RWPE1 (cell line): ENCODE measurements at regions not wholly inside any gene's neighbourhood (a gene's known extent, or its start where the extent isn't known, plus 50 kb on each side); places are given as distances from the start of the nearest gene placed in this dataset.

Experiments
- CTCF ChIA-PET: fragments of 350-600 bp; sonication (Branson Sonifier 250); formaldehyde crosslinking; extraction: SDS; loops from one replicate; lab custom pipeline; 2021; lab: Yijun Ruan, JAX
- POLR2A ChIA-PET: fragments of 400-600 bp; formaldehyde crosslinking; extraction: SDS; loops from one replicate; lab custom pipeline; 2020; ENCODE audit warnings: antibody characterized with exemption; ENCODE audit not compliant: low non-redundant PET; lab: Yijun Ruan, JAX
- DNase-seq: peaks from one replicate; pipeline ENCODE4 v3.0.0; 2012; ENCODE audit warnings: low spot score
- H3K27ac ChIP-seq: fragments of 450-650 bp; 2 replicates; pipeline ENCODE4 v1.5.1; 2017
- TF ChIP-seq, protein P1 (sequence below): fragments of 450-650 bp; conservative IDR thresholded peaks from 2 replicates; pipeline ENCODE4 v1.5.1; 2017; ENCODE audit warnings: low read depth, mild to moderate bottlenecking

DNA sequence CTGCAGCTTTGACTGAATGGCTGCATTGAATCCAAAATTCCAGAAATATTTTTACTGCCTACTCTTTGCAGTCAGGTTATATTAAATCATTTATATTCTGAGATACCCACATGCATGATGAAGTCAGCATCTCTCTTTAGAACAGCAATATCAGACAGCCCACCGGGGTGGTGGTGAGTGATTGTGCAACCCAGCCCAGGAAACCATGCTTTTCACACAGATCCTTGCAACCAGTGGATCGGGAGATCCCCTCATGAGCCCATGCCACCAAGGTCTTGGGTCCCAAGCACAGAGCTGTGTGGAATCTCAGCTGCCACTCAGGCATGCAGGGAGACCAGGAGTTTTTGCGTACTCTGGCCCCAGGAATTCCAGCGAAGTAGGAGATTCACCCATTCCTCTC, 226.5 kb downstream of the DTWD2 start:
- ChIA-PET CTCF (no interaction called here), POLR2A (no interaction called here)
- H3K27ac ChIP-seq, result no peak overlapping the region
- no peak for DNase-seq
- TF ChIP-seq, protein P1, sequence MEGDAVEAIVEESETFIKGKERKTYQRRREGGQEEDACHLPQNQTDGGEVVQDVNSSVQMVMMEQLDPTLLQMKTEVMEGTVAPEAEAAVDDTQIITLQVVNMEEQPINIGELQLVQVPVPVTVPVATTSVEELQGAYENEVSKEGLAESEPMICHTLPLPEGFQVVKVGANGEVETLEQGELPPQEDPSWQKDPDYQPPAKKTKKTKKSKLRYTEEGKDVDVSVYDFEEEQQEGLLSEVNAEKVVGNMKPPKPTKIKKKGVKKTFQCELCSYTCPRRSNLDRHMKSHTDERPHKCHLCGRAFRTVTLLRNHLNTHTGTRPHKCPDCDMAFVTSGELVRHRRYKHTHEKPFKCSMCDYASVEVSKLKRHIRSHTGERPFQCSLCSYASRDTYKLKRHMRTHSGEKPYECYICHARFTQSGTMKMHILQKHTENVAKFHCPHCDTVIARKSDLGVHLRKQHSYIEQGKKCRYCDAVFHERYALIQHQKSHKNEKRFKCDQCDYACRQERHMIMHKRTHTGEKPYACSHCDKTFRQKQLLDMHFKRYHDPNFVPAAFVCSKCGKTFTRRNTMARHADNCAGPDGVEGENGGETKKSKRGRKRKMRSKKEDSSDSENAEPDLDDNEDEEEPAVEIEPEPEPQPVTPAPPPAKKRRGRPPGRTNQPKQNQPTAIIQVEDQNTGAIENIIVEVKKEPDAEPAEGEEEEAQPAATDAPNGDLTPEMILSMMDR, result no peak

DNA sequence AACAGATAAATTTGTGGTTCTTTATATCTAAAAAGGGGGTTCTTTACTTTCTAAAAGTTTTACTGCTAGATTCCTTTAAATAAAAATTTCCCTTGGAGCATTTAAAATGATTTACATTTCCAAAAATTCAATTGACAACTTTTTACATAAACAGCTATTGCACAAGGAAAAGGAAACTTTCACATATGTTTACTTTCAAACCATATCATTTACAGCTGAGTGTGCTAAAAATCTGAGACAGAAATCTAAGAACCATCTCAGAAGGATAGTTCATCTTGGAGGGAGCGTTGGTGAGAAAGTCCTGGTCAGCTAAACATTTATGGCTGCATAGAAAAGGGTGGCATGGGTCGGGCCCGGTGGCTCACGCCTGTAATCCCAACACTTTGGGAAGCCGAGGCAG, 235.4 kb downstream of the DTWD2 start:
- no peak overlapping the region for H3K27ac ChIP-seq
- DNase-seq, result no peak
- TF ChIP-seq, protein P1, result no peak
- ChIA-PET CTCF (no interaction called here), POLR2A (no interaction called here)

DNA sequence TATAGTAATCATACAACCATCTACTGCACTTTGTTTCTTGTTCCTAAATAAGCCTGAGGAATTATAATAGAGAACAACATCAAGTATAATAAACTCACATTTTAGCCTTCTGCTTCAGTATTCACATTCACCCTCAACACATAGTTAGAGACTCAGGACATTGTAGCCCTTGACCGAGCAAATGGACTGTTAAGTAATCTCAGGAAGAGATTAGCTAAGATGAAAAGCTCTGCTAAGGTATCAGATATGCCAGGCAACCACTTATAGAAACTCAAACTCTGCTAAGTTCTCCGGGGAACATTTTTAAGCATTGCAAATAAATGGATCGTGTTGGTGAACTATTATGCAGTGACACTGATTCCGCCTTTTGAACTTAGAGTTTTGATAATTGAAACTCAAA, 252.0 kb downstream of the DTWD2 start:
- CTCF ChIA-PET, result no interaction called here
- H3K27ac ChIP-seq, result no peak overlapping the region
- POLR2A ChIA-PET, result no interaction called here
- TF ChIP-seq, protein P1, result no peak
- no peak for DNase-seq

DNA sequence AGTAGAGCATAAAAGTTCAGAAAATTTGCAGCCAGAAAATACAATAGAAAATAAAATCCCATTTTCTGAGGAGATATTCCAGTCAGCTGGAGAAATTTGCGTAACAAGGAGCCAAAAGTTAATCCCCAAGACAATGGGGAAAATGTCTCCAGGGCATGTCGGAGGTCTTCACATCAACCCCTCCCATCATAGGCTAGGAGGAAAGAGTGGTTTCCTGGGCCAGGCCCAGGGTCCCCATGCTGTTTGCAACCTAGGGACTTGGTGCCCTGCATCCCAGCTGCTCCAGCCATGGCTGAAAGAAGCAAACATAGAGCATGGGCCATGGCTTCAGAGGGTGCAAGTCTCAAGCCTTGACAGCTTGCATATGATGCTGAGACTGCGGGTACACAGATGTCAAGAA, 255.0 kb downstream of the DTWD2 start:
- DNase-seq, result no peak
- TF ChIP-seq, protein P1, result no peak
- POLR2A ChIA-PET, result no interaction called here
- H3K27ac ChIP-seq, result no peak overlapping the region
- CTCF ChIA-PET, result no interaction called here

DNA sequence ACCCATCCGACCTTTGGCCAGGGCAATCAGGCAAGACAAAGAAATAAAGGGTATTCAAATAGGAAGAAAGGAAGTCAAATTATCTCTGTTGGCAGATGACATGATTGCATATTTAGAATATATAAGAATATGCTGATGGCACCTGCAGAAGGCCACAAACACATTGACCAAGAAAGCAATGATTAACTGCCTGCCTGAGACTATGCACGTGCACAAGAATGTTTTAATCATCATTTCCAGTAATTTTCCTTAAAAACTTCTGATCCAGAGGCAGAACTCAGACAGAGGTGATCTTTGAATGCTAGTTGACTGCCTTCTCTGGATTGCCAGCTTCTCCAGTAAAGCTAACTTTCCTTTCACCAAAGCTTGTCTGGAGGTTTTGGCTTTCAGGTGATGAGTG, 260.2 kb downstream of the DTWD2 start:
- no peak for DNase-seq
- TF ChIP-seq, protein P1, result no peak
- H3K27ac ChIP-seq, result no peak overlapping the region
- POLR2A ChIA-PET, result no interaction called here
- CTCF ChIA-PET, result interaction anchor here (0.7 kb wide), 1 partner anchor 118 kb away, joined by 3 read pairs; no protein-coding TSS in a partner anchor

DNA sequence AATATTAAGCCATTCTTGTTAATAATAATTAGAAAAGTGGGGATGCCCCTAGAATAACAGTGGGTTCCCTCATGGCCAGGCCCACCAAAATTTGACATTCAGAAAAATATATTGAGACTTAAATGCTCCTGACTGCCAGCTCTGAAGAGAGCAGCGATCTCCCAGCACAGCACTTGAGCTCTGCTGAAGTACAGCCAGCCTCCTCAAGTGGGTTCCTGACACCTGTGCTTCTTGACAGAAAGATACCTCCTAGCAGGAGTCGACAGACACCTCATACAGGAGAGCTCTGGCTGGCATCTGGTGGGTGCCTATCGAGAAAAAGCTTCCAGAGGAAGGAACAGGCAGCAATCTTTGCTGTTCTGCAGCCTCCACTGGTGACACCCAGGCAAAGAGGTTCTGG, 261.5 kb downstream of the DTWD2 start:
- TF ChIP-seq, protein P1, result no peak
- ChIA-PET CTCF (no interaction called here), POLR2A (no interaction called here)
- no peak overlapping the region for H3K27ac ChIP-seq
- no peak for DNase-seq

DNA sequence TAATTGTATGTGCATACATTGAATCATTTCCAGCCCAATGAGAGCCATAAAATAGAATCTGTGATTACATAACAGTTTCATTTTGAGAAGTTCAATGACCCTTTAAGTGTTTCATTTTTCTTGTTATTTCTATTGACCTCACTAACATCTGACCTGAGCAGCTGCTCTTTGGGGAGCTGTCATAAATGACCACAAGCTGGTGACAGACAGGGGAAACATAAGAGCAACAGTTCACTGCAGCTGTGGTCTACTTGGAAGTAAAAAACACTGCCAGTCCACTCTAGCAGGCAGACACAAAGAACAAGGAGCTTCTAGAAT, 265.4 kb downstream of the DTWD2 start:
- CTCF ChIA-PET, result no interaction called here
- TF ChIP-seq, protein P1, result no peak
- no peak for DNase-seq
- H3K27ac ChIP-seq, result no peak overlapping the region
- POLR2A ChIA-PET, result no interaction called here
